HG02884 (cell line): ENCODE measurements at regions not wholly inside any gene's neighbourhood (a gene's known extent, or its start where the extent isn't known, plus 50 kb on each side); places are given as distances from the start of the nearest gene placed in this dataset.

Source experiments
- ATAC-seq: cut with Tn5 transposase; IDR thresholded peaks from one replicate; pipeline ENCODE4 v1.9.1; 2021; ENCODE audit warnings: mild to moderate bottlenecking, moderate library complexity; ENCODE audit not compliant: unreplicated experiment

GRCh38 chr7:25995216-25995615 is 156.8 kb upstream of the NFE2L3 start:
- ATAC-seq: no peak

- ATAC-seq: no peak
Measured at GRCh38 chr7:25996006-25996408, 156.0 kb upstream of the NFE2L3 start.

- ATAC-seq: no peak
Measured at GRCh38 chr7:25998499-25998898, 153.5 kb upstream of the NFE2L3 start.

DNA sequence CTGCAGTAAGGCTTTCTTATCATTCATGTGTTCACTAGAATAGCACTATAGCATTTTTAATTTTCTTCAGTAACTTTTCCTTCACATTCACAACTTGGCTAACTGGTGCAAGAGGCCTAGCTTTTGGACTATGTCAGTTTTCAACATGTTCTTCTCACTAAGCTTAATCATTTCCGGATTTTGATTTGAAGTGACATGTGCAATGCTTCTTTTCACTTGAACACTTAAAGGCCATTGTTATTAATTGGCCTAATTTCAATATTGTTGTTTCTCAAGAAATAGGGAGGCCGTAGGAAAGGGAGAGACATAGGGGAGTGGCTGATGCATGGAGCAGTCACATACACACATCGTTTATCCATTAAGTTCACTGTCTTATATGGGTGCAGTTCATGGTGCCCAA is 151.2 kb upstream of the NFE2L3 start:
- no peak for ATAC-seq

DNA sequence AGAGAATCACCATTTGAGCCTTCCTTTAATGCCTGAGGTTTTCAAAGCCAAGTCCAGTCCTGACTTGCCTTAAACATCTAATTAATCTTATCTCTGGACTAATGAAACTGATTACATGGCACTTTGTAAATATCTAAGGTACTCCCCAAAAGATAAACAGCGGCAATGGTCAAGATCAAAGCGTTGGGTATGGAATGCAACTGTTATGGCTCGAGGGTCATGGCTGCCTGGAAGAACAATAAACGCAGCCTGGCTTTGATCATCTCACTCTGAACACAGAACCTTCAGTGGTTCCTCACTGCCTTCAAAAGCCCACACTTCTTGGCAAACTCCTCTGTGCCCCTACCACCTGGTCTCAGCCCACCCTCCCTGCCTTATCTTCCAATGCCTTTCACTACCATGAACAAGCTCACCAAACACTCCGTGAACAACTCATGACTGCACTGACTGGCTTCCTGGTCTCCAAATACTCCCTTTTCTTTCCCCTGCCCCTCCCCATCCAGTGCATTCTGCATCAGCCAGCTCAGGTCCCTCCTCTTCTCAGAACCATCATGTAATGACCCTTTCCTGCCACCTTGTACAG is 150.2 kb upstream of the NFE2L3 start:
- no peak for ATAC-seq

DNA sequence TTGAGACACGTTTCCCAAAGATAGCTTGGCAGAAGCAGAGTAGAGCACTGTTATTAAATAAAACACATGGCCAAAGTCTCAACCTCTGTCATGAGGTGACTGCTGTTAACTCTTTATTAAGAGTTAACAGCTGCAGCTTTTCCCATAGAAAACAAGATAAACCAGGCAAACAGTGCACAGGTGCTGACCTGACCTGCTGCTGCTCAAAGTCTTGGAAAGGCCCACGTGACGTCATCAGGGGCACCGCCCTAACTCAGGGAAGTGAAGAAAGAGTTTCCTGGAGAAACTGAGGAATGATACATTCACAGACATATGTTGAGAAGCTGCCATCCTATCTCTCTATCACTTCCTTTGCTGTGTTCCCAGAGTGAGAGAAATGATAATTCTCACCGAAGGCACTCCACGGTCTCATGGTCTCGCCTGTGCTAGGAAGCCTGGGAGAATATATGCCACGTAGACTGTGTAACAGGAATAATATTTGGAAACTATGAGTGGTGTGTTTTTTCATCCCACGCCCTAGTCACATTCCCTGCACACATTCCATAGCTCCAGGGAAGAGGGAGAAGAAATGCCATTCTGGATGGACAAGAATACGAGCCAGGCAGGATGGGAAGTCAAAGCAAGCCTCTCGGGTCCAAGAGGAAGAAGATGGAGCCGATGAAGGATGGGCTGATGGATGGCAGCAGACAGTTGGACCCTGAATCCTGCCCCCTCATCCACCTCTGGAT is 146.2 kb upstream of the NFE2L3 start:
- no peak for ATAC-seq

- no peak for ATAC-seq
Measured at GRCh38 chr7:26006426-26006825, 145.6 kb upstream of the NFE2L3 start.

DNA sequence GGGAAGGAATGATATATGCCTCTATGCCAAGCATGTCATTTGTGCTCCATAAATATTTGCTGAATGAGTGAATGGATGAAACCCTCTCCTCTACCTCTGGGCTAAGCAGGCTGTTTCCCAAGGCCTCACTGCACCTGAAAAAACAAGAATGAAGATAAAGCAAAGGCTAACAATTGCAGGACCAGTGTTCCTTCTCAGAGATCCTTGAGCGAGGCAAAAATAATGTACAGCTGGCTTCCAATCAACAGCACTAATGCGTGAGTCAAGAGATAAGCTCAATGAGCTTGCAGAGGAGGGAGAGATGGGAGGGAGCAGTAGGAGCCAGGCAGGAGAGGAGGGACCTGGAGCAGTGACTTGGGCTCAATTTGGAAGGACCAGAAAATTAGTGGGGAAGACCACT is 144.5 kb upstream of the NFE2L3 start:
- ATAC-seq: no peak

GRCh38 chr7:26008428-26008827 is 143.6 kb upstream of the NFE2L3 start:
- ATAC-seq: no peak

- ATAC-seq: no peak
Measured at GRCh38 chr7:26011039-26011696, 140.8 kb upstream of the NFE2L3 start.

DNA sequence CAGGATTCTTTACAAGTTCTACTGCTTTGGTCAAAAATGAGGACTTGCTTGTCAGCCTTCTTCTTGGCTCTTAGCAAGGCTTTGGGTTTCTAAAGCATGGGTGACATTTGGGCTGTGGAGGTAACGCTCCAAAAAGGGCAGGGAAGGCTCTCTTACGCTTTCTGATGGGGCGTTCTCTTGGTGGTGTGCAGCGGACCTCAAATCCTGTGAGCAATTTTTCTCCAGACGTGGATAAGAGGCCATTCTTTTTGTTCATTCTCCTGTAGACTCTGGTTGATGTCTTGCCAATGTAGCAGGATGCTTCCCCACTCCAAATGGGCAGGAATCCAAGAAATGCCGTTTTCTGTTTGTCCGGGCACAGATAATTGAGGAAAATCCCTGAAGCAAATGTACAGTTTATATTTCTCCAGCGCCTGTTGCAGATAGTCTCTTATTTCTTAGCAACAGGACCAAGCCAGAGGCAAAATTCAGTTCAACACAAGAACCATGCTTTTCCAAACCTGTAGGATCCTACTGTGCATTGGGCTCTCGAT is 138.4 kb upstream of the NFE2L3 start:
- no peak for ATAC-seq

- ATAC-seq: no peak
Measured at GRCh38 chr7:26022982-26023381, 129.0 kb upstream of the NFE2L3 start.

DNA sequence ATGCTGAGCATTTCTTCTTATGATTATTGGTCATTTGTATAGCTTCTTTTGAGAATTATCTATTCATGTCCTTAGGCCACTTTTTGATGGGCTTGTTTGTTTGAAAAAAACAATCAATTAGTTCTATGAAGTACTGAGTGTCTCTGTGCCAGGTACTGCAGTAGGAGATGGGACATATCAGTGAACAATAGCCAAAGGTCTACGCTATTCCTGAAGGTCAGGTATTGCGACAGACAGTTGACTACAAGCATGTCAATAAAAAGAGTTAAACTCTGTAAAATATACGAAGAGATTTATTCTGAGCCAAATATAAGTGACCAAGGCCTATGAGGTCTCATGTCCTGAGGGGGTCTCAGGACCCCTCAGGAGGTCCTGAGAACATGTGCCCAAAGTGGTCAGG is 122.1 kb upstream of the NFE2L3 start:
- no peak for ATAC-seq

DNA sequence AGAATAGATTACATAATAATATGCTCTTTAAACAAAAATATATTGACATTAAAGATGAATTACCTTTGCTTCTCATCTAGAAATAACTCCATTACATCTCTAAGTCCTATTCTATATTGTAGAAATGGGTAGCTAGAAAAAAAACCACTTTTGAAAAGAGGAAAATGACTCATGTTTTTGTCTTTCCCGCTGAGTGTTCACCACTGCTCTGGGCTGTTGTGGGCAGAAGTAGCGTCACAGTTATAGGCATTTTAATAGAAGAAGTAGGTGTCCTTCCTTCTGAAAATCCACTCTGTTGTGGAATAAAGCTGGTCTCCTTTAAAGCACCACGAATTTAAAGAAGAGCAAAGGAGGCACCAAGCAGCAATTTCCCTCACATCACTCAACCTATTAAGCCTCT is 117.6 kb upstream of the NFE2L3 start:
- ATAC-seq: no peak

DNA sequence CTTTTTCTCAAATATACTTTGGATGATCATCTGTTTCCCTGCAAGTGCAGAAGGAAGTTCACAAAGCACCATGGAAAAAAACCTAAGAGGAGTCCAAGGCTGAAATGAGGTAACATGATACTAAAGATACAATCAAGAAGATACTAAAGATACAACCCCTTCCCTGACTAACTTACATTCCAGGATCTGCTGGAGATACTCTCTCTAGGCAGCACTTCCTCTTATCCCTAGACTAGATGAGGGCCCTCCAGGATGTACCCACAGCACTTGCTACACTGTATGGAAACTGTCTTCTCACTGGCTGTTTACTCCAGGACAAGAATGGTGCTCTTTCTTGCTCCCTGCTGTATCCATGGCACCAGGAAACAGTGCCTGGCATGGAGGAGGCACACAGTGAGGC is 116.4 kb upstream of the NFE2L3 start:
- ATAC-seq: no peak

GRCh38 chr7:26036092-26036491 is 115.9 kb upstream of the NFE2L3 start:
- no peak for ATAC-seq

- ATAC-seq: no peak
Measured at GRCh38 chr7:26038201-26038990, 113.6 kb upstream of the NFE2L3 start.

- ATAC-seq: no peak
Measured at GRCh38 chr7:26040085-26040484, 111.9 kb upstream of the NFE2L3 start.

DNA sequence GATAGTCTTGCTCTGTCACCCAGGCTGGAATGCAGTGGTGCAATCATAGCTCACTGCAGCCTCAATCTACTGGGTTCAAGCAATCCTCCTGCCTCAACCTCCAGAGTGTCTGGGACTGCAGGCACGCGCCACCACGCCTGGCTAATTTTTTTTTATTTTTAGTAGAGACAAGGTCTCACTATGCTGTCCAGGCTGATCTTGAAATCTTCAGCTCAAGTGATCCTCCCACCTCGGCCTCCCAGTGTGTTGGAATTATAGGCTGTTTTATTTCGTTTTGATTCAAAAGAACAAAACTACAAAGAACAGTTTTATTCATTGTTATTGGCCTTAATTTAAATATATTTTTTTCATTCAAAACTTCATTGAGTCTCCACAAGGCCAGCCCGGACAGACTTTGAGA is 109.8 kb upstream of the NFE2L3 start:
- no peak for ATAC-seq

DNA sequence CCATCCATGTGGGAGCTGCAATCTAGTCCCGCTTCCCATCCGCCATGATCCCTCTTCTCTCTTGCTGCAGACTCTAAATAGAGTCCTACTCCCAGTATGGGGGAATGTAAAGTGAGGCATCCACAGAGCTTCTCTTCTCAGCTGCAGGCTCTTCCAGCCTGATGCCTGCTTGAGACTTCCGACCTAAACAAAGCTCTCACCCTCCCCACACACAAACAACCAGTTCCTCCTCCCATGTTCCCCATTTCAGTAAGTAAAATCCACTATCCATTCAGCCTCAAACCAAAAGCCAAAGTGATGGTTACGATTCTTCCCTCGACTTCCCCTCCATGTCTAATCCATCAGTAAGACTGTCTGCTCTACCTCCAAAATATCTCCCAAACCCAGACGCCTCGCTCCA is 108.2 kb upstream of the NFE2L3 start:
- ATAC-seq: no peak

- ATAC-seq: no peak
Measured at GRCh38 chr7:26044320-26044719, 107.7 kb upstream of the NFE2L3 start.
